Activated CD4-positive, alpha-beta memory T cell treated with anti-CD3 and anti-CD28 coated beads for 36 hours (primary cell): ENCODE measurements at regions not wholly inside any gene's neighbourhood (a gene's known extent, or its start where the extent isn't known, plus 50 kb on each side); places are given as distances from the start of the nearest gene placed in this dataset.

Source experiments
- CTCF ChIA-PET: fragments of 350-600 bp; sonication (Branson Sonifier 250); formaldehyde crosslinking; loops from one replicate; lab custom pipeline; 2021; ENCODE audit warnings: antibody characterized with exemption, inconsistent platforms; lab: Charles Lee
- POLR2A ChIA-PET: fragments of 350-600 bp; sonication (Branson Sonifier 250); formaldehyde crosslinking; loops from one replicate; lab custom pipeline; 2021; ENCODE audit warnings: antibody characterized with exemption; lab: Charles Lee
- DNase-seq: peaks from one replicate; pipeline ENCODE4 v3.0.0-alpha.2; 2020
- H3K27ac Mint-ChIP-seq: one replicate; pipeline ENCODE4 v1.8.0; 2021; ENCODE audit warnings: mixed read lengths
- H3K27me3 Mint-ChIP-seq: one replicate; pipeline ENCODE4 v1.8.0; 2021; ENCODE audit warnings: mixed read lengths
- H3K36me3 Mint-ChIP-seq: one replicate; pipeline ENCODE4 v1.8.0; 2021; ENCODE audit warnings: mixed read lengths
- H3K4me1 Mint-ChIP-seq: one replicate; pipeline ENCODE4 v1.8.0; 2021; ENCODE audit warnings: low read depth, mixed read lengths
- H3K4me3 Mint-ChIP-seq: one replicate; pipeline ENCODE4 v1.8.0; 2021; ENCODE audit warnings: mild to moderate bottlenecking, mixed read lengths
- H3K9me3 Mint-ChIP-seq: one replicate; pipeline ENCODE4 v1.8.0; 2021; ENCODE audit warnings: mixed read lengths
- intact Hi-C: fragments of 100-400 bp; cut with micrococcal nuclease; formaldehyde crosslinking; loops from one replicate; pipeline ENCODE4 v1.15.1; 2023

- H3K4me3 Mint-ChIP-seq, result no peak overlapping the region
- H3K27me3 Mint-ChIP-seq, result peaks cover 8% of the 10 kb centered on the region
- H3K9me3 Mint-ChIP-seq, result no peaks in the 10 kb centered on the region
- ChIA-PET POLR2A (no interaction called here), CTCF (no interaction called here)
- no peak for DNase-seq
- intact Hi-C loops, result no loop called here
- H3K36me3 Mint-ChIP-seq, result no peaks in the 10 kb centered on the region
- H3K4me1 Mint-ChIP-seq, result no peaks in the 10 kb centered on the region
- H3K27ac Mint-ChIP-seq, result no peak overlapping the region
Measured at GRCh38 chr14:101065696-101066694, 162.5 kb upstream of the RTL1 start.

GRCh38 chr14:101066826-101067510 is 163.4 kb upstream of the RTL1 start:
- intact Hi-C loops, result no loop called here
- no peaks in the 10 kb centered on the region for H3K4me1 Mint-ChIP-seq
- ChIA-PET POLR2A (no interaction called here), CTCF (no interaction called here)
- H3K27ac Mint-ChIP-seq, result no peak overlapping the region
- no peaks in the 10 kb centered on the region for H3K36me3 Mint-ChIP-seq
- peaks cover 8% of the 10 kb centered on the region for H3K27me3 Mint-ChIP-seq
- DNase-seq, result peak; percentile 6
- no peak overlapping the region for H3K4me3 Mint-ChIP-seq
- no peaks in the 10 kb centered on the region for H3K9me3 Mint-ChIP-seq

GRCh38 chr14:101068313-101069227 is 165.0 kb upstream of the RTL1 start:
- no peak for DNase-seq
- no peak overlapping the region for H3K4me3 Mint-ChIP-seq
- H3K27ac Mint-ChIP-seq, result no peak overlapping the region
- ChIA-PET POLR2A (no interaction called here), CTCF (no interaction called here)
- H3K36me3 Mint-ChIP-seq, result no peaks in the 10 kb centered on the region
- intact Hi-C loops, result no loop called here
- H3K27me3 Mint-ChIP-seq, result peaks cover 8% of the 10 kb centered on the region
- H3K9me3 Mint-ChIP-seq, result no peaks in the 10 kb centered on the region
- no peaks in the 10 kb centered on the region for H3K4me1 Mint-ChIP-seq

GRCh38 chr14:101069228-101069549 is 165.7 kb upstream of the RTL1 start:
- intact Hi-C loops, result no loop called here
- CTCF ChIA-PET, result no interaction called here
- Mint-ChIP-seq H3K27ac (no peak overlapping the region), H3K36me3 (no peaks in the 10 kb centered on the region), H3K27me3 (peaks cover 8% of the 10 kb centered on the region), H3K9me3 (no peaks in the 10 kb centered on the region), H3K4me3 (no peak overlapping the region), H3K4me1 (no peaks in the 10 kb centered on the region)
- no peak for DNase-seq
- POLR2A ChIA-PET, result no interaction called here

DNA sequence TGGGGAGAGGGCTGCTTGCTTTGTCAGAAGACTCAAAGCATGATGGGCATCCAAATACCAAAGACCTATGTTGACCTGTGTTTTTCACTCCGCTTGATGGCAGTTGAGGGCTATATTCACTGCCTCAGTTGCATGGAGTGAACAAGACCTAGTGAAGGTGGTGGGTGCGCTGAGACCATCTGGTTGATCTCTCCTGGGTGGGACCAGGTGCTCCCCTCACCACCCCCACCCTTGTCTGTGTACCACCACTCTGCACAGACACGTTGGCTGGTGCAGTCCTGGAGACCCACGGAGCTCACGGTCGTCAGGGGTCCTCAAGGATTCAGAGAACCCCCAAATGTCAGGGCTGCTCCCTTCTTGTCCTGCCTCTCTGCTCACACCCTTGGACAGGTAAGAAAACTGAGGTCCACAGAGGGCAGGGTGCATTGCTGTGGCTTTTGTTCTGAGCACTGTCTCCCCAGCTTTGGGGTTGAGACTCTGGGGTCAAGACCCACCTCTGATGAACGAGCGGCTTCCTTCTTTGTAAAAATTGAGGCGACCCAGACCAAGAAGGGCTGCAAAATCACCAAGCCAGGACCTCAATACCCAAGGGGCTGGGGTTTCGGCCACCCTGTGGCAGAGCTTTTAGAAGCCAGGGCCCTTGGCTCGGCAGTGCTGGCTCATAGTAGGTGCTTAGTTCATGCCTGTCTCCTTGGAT is 166.3 kb upstream of the RTL1 start:
- H3K27me3 Mint-ChIP-seq, result peaks cover 8% of the 10 kb centered on the region
- no peaks in the 10 kb centered on the region for H3K4me1 Mint-ChIP-seq
- H3K4me3 Mint-ChIP-seq, result no peak overlapping the region
- no peak overlapping the region for H3K27ac Mint-ChIP-seq
- no peak for DNase-seq
- ChIA-PET POLR2A (no interaction called here), CTCF (no interaction called here)
- H3K36me3 Mint-ChIP-seq, result no peaks in the 10 kb centered on the region
- H3K9me3 Mint-ChIP-seq, result no peaks in the 10 kb centered on the region
- intact Hi-C loops, result no loop called here

GRCh38 chr14:101070540-101071492 is 167.3 kb upstream of the RTL1 start:
- intact Hi-C loops, result no loop called here
- ChIA-PET CTCF (no interaction called here), POLR2A (no interaction called here)
- Mint-ChIP-seq H3K4me1 (no peaks in the 10 kb centered on the region), H3K27me3 (peaks cover 15% of the 10 kb centered on the region), H3K27ac (no peak overlapping the region), H3K9me3 (no peaks in the 10 kb centered on the region), H3K36me3 (no peaks in the 10 kb centered on the region), H3K4me3 (no peak overlapping the region)
- DNase-seq, result no peak

DNA sequence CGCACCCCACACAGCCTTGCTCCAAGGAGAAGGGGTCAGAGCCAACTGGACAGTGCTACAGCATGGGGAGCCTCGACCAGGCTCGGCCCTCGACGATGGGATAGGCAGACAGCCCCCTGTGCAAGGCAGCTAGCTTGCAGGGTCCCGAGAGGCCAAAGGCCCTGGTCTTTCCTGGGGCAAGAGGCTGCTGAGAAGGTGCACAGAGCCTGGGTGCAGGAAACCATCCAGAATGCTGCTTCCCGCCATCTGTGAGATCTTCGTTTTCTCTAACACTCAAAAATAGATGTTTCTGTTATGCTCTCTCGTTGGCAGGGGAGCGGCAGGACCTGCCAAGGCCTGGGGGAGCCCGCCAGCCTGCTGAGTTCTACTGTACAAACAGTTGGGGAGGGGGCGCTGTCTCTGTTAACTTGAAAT is 168.0 kb upstream of the RTL1 start:
- CTCF ChIA-PET, result no interaction called here

DNA sequence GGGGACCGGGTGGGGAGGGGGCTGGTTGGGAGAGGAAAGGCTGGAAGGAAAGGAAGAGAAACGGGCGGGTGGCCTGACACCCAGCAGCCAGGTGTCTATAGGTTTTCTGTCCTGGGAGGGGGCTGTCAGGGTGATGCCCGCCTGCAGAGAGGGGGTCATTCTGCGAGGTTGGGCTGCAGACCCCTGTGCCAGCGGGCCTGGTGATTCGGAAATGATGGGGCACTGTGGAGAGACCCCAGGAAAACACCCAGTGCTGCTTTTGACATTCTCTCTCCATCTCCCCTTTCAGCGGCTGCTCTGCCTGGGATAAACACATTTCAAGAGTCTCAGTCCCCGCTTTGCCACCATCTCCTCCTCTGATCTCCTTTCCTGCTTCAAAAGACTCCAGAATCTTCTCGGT is 168.5 kb upstream of the RTL1 start:
- no peaks in the 10 kb centered on the region for H3K36me3 Mint-ChIP-seq
- H3K4me3 Mint-ChIP-seq, result no peak overlapping the region
- H3K27ac Mint-ChIP-seq, result no peak overlapping the region
- peaks cover 20% of the 10 kb centered on the region for H3K27me3 Mint-ChIP-seq
- H3K4me1 Mint-ChIP-seq, result no peaks in the 10 kb centered on the region
- intact Hi-C loops, result no loop called here
- ChIA-PET POLR2A (no interaction called here), CTCF (no interaction called here)
- DNase-seq, result no peak
- no peaks in the 10 kb centered on the region for H3K9me3 Mint-ChIP-seq

More for the DNA sequence above, 168.0 kb upstream of the RTL1 start:
- Mint-ChIP-seq H3K4me3 (no peak overlapping the region), H3K27me3 (peaks cover 16% of the 10 kb centered on the region), H3K36me3 (no peaks in the 10 kb centered on the region), H3K9me3 (no peaks in the 10 kb centered on the region), H3K27ac (no peak overlapping the region), H3K4me1 (no peaks in the 10 kb centered on the region)
- DNase-seq, result no peak
- intact Hi-C loops, result no loop called here
- POLR2A ChIA-PET, result no interaction called here

DNA sequence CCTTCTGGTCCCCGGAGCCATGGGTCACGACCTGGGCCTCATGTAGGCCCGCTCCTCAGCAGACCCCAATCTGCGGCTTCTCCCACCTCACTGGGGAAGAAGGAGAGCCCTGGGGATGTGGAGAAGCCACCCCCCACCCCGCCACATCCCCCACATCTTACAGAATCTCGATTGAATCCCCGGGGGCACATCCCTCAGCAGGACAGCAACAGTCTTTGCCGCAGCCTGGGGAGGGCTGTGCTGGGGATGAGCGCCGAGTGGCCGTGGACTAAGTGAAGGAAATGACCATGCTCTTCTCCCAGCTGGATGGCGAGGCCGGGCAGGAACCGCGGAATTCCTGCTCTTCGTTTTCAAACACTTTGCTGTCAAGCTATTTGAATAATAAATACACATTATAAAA is 169.0 kb upstream of the RTL1 start:
- CTCF ChIA-PET, result no interaction called here
- no peak overlapping the region for H3K4me3 Mint-ChIP-seq
- no peaks in the 10 kb centered on the region for H3K4me1 Mint-ChIP-seq
- H3K27ac Mint-ChIP-seq, result no peak overlapping the region
- POLR2A ChIA-PET, result no interaction called here
- no peaks in the 10 kb centered on the region for H3K36me3 Mint-ChIP-seq
- no peaks in the 10 kb centered on the region for H3K9me3 Mint-ChIP-seq
- no peak for DNase-seq
- intact Hi-C loops, result no loop called here
- H3K27me3 Mint-ChIP-seq, result peaks cover 21% of the 10 kb centered on the region

DNA sequence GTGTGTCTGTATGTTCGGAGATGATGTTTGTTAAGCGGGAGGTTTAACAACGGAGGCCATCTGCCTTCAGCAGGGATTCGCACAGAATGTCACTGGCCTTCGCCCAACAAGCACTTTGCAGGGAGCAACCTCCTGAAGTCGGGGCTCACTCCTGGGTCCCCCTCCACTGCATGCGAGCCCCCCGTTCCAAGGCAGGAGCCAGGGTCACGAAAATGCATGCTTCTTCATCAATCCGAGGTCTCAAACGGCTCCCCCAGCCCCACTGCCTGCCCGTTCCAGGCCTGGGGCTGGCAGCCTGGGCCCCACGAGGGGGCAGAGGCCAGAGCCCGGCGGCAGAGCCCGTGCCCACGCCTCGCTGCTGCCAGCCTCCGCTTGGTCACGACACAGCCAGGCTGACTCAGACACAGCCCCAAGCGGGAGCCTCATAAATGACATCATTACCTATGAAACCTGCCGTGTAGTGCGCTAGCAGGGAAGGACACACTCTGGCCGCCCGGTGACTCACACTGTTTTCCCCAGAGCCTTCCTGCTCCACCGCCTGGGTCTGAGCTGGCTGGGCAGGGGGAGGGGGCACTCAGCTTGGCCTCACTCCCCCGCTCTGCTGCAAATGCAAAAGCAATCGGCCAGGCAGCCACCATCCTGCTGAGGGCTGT is 169.5 kb upstream of the RTL1 start:
- Mint-ChIP-seq H3K4me3 (no peak overlapping the region), H3K27ac (no peak overlapping the region), H3K9me3 (no peaks in the 10 kb centered on the region), H3K36me3 (no peaks in the 10 kb centered on the region), H3K4me1 (no peaks in the 10 kb centered on the region), H3K27me3 (peaks cover 24% of the 10 kb centered on the region)
- CTCF ChIA-PET, result no interaction called here
- DNase-seq, result peak; percentile 48
- POLR2A ChIA-PET, result no interaction called here
- intact Hi-C loops, result no loop called here

GRCh38 chr14:101073598-101073965 is 170.1 kb upstream of the RTL1 start:
- no peak overlapping the region for H3K4me3 Mint-ChIP-seq
- H3K27me3 Mint-ChIP-seq, result peaks cover 27% of the 10 kb centered on the region
- H3K9me3 Mint-ChIP-seq, result no peaks in the 10 kb centered on the region
- no peak for DNase-seq
- ChIA-PET CTCF (no interaction called here), POLR2A (no interaction called here)
- no peak overlapping the region for H3K27ac Mint-ChIP-seq
- no peaks in the 10 kb centered on the region for H3K36me3 Mint-ChIP-seq
- intact Hi-C loops, result no loop called here
- no peaks in the 10 kb centered on the region for H3K4me1 Mint-ChIP-seq
